Limb (tissue), 2 donors: ENCODE measurements at regions not wholly inside any gene's neighbourhood (a gene's known extent, or its start where the extent isn't known, plus 50 kb on each side); places are given as distances from the start of the nearest gene placed in this dataset.

Experiments used
- DNase-seq, 2 donors: peaks; one replicate each; pipeline ENCODE4 v3.0.0-alpha.2; 2016; ENCODE audit errors: extremely low spot score in 2 of 2

- no peak for DNase-seq
These were observed 261.2 kb downstream of the SKIDA1 start for GRCh38 chr10:21264271-21264670.

- no peak for DNase-seq
These were observed 261.6 kb downstream of the SKIDA1 start for GRCh38 chr10:21263839-21264238.

- DNase-seq, result no peak
These were observed 262.1 kb downstream of the SKIDA1 start for GRCh38 chr10:21263263-21263803.

DNA sequence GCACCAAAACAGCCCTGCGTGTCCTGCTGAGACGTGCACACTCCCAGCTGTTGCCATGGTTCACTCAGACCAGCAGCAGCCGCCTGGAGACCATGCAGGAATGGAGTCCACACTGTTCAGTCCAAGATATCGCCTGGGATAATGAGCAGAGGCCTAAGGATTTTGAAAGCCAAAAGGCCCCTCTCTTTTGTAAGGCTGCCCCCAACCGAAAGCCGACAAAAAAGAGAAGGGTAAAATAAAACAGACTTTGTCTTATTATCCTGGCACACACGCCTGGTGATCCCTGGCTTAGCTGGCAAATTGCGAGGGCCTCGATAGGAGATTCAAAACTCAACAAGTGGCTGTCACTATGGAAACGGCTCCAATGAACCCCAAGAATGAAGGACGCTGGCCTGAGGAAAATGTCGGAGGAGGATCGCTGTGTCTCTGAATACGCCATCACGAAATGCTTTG is 263.6 kb downstream of the SKIDA1 start:
- peak in 1 of 2 donors; percentile 32 for DNase-seq

DNA sequence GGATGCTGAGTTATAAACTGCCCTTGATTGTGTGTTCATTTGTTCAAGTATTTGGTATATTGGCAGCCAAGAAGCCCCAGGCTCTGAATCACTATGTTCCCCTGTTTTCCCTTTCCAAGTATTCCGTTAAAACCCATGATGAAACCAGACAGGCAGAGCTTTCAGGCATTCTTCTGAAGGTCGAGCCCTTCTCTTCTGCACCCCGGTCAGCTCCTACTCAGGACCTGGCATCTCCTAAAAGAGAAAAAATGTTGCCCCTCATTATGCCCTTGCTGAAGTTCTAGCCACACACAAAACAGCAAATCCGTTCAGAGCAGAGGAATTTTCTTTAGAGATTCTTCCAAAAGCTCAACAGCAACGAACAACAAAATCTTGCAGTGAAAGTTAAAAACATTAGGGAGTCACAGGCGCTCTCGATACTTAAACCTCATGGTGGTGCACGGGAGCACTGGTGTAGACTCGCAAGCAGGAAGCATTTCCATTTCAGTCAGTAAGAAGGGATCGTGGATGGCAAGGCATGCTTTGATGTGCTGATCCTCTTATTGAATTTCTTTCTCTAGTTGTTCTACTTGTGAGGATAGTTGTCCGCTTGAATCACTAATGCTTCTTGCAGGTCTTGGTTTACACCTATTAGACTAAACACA is 264.9 kb downstream of the SKIDA1 start:
- DNase-seq, result no peak

DNA sequence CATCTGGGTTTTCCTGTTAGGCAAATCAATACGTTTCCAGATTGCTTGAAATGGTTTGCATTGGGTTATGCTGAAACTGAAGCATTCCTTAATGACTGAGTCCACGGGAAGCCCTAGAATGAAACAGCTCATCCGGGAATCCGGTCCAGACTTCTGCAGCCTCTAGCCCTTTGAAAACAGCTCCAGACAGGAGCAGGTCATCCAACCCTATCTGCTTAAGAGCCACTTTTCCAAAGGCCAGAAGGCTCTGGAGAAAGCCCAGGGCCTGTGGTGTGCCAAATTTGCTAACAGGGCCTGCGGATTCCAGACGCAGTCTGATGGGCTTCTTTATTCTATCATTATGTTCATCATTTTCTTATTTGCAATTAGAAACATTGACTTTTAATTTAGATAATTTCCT is 265.4 kb downstream of the SKIDA1 start:
- DNase-seq, result no peak

- no peak for DNase-seq
These were observed 267.6 kb downstream of the SKIDA1 start for GRCh38 chr10:21257919-21258318.

DNA sequence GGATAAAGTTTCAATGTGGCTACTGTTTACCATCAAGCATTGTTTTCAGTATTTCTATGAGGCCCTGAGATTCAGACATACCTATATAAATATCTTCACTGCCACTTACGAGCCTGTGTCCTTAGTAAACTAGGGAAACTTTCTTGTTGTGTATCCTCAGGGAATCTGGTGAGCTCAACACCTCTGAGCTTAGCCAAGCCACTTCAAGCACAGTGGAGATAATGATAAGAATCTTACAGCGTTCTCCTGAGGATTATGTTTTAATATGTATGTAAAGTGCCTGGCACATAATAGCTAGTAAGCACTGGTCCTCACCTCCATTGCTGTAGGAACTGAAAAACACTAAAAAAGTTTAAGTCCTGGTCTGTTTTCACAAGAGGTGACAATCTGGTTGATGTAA is 268.3 kb downstream of the SKIDA1 start:
- no peak for DNase-seq

GRCh38 chr10:21249435-21249834 is 276.0 kb downstream of the SKIDA1 start:
- no peak for DNase-seq

DNA sequence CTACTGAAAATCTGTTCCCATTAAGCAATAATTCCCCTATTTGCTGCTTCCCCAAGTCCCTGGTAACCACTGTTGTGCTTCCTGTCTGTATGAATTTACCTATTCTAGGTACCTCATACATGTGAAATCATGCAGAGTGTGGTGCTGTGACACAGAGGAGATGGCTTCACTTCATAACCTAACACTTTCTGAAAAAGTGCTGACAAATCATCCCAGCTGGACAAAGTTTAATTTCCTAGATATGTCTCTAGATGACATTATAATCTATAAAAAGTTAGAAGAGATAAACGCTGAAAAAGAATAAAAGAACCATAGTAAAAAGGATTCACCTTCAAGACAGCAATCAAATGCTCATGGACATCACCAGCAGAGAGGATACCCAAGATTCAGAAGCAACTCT is 277.9 kb downstream of the SKIDA1 start:
- no peak for DNase-seq

- no peak for DNase-seq
These were observed 279.3 kb downstream of the SKIDA1 start for GRCh38 chr10:21246178-21246577.

GRCh38 chr10:21243748-21244257 is 281.7 kb downstream of the SKIDA1 start:
- no peak for DNase-seq

DNA sequence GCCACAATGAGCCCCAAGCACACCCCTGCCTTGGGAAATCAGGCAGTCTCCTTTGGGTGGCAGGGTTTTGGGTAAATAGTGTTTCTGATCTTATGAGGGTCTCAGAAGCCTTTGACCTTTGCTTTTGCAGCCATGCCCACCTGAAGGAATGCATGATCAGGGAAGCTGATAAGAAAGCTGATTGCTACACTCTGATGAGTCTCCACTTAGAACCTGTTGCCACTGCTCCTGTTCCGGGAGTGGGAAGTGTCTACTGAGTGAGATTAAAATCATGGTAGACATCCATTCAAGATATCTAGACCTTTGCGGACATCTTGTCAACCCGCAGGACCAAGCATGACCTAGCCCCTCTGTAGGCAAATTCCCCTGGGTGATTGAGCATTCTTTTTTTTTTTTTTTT is 282.6 kb downstream of the SKIDA1 start:
- no peak for DNase-seq

GRCh38 chr10:21238717-21239116 is 286.8 kb downstream of the SKIDA1 start:
- no peak for DNase-seq

DNA sequence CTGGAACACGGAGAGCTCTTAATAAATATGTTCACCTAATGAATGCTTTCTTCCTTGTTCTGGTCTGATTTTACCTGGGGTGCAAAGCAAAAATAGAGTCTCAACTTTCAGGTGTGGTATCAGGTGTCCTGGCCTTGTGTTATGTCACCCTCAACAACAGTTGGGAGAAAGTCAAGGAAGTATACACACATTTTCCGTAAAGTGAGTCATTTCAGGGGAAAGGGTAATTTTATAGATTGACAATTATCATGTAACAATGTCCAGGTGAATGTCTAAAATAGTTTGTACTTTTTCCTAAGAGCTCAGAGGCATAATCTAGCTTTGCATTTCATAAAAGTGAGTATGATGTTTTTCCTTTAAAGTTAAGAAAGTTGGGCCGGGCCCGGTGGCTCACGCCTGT is 287.4 kb downstream of the SKIDA1 start:
- no peak for DNase-seq

- no peak for DNase-seq
These were observed 290.7 kb downstream of the SKIDA1 start for GRCh38 chr10:21234761-21235160.

DNA sequence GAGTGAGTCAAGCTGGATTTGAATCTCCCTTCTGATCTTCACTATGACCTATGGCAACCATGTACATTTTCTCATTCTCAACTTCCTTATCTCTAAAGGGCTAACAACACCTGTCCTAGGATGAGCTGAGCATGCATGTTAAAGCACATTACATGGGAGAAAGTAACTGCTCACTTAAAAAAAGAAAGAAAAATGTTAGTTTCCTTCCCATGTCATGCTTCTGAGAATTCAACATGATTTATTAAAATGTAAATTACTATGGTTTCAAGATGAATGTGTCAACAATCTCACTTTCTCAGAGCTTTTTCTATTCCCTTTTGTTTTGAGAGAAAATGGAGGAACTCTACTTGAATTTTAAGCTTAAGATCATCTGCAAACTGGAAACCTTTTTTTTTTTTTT is 295.3 kb downstream of the SKIDA1 start:
- no peak for DNase-seq

DNA sequence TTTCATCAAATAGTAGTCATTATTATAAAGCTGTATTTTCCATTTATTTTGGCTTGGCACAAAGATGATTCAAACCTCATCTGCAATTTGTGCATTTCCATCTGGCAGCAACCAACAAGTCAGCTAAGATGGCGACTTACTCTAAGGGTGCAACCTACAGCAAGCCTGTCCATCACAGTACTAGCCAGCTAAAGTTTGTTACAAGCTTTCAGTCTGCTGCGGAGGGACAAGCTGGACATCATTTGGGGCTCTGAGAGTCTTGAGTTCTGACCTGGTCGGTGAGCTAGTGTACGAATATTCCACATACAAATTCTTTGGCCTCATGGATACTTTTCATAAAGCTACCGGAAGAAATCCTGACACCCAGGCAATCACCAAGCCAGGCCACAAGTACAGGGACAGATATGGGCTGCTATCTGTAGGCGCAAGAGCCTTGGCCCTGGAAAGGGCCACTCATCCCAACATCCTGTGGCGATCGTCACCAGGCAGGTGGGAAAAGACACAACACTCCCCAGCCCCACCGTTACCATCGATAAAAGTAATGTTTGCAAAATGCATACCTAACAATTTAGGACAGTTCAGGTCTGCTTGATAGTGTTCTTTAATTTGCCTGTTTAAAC is 307.6 kb downstream of the SKIDA1 start:
- no peak for DNase-seq

DNA sequence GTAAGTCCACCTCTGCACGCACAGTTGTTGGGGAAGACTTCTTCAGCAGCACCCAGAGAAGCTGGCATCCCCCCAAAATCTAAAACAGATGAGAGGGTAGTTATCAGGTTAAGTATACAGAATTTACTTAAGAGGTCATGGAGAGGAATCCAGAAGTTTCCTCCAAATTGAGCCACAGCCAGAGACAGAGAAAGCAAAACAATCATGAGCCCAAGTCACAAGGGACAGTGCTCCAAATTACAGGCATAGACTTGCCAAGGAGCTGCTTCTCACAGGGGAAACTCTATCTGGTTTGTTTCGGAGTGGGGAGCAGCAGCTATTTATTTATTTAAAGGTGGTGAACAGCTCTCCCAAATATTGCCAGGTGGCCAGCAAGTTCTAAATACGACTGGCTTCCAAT is 308.4 kb downstream of the SKIDA1 start:
- DNase-seq, result no peak

- no peak for DNase-seq
These were observed 311.2 kb downstream of the SKIDA1 start for GRCh38 chr10:21214329-21214728.

- DNase-seq, result no peak
These were observed 312.1 kb downstream of the SKIDA1 start for GRCh38 chr10:21213381-21213780.

DNA sequence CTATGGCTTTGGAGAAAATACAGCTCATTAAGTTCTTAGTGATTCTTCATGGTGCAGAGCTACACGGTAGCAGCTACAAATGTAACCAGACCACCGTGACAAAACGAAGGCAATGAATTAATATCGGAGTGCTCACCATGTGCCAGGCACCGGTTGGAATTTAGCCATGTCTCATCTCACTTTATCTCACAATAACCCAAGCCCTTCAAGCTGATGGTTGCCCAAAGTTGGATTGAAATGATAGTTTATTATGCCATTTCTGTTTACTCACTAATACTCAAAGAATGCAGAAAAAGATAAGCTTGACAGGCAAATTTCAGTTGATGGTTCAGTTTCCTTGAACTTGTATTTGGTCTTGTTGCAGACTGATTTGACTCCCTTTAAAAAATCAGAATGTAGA is 312.6 kb downstream of the SKIDA1 start:
- DNase-seq, result no peak

DNA sequence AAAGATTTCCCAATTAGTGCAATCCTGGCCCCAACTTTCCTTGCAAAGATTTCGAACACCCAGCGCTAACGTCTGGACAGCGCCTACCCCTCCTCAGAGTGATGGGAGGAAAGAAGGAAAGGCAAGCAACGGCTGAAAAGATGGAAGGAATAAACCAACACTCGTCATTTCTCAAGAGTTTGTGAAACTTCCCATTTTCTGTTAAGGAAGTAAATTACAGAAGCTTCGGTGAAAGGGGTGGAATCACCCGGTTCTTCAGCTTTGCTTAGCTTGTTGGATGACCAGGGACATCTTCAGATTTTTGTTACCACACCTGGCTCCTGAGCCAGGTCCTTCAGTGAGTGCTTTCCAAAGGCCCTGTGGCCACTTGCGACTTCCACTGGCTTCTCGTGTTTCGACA is 313.1 kb downstream of the SKIDA1 start:
- no peak for DNase-seq
